ENCODE measurements at regions not wholly inside any gene's neighbourhood (a gene's known extent, or its start where the extent isn't known, plus 50 kb on each side); places are given as distances from the start of the nearest gene placed in this dataset.

- TF ChIP-seq PATZ1 (CRISPR knock-in tag; IDR thresholded peaks at IDR 0.05; ENCODE audit: borderline replicate concordance) (no peak), ZFP30 (CRISPR knock-in tag; IDR thresholded peaks at IDR 0.05) (no peak), CSDC2 (CRISPR knock-in tag; IDR thresholded peaks at IDR 0.05) (no peak), RARB (CRISPR knock-in tag; IDR thresholded peaks at IDR 0.05) (no peak), ARNTL (CRISPR knock-in tag; IDR thresholded peaks at IDR 0.05; ENCODE audit: borderline replicate concordance, low read depth) (no peak), CSRNP3 (CRISPR knock-in tag; IDR thresholded peaks at IDR 0.05) (no peak), TSHZ2 (CRISPR knock-in tag; IDR thresholded peaks at IDR 0.05) (no peak), ZNF8 (CRISPR knock-in tag; IDR thresholded peaks at IDR 0.05) (no peak)
- TF ChIP-seq, protein P1, sequence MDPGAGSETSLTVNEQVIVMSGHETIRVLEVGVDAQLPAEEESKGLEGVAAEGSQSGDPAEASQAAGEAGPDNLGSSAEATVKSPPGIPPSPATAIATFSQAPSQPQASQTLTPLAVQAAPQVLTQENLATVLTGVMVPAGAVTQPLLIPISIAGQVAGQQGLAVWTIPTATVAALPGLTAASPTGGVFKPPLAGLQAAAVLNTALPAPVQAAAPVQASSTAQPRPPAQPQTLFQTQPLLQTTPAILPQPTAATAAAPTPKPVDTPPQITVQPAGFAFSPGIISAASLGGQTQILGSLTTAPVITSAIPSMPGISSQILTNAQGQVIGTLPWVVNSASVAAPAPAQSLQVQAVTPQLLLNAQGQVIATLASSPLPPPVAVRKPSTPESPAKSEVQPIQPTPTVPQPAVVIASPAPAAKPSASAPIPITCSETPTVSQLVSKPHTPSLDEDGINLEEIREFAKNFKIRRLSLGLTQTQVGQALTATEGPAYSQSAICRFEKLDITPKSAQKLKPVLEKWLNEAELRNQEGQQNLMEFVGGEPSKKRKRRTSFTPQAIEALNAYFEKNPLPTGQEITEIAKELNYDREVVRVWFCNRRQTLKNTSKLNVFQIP (CRISPR knock-in tag; IDR thresholded peaks at IDR 0.05; ENCODE audit: borderline replicate concordance, low read depth) = no peak
Observed at GRCh38 chr18:27599202-27599829, 414.2 kb upstream of the CHST9 start.
